ENCODE measurements at regions not wholly inside any gene's neighbourhood (a gene's known extent, or its start where the extent isn't known, plus 50 kb on each side); places are given as distances from the start of the nearest gene placed in this dataset.

- Histone ChIP-seq H3K4me3 (ENCODE audit: low read depth, low read length) (no peak overlapping the region), H3K36me3 (ENCODE audit: control insufficient read depth in 2 of 2, insufficient read depth in 1 of 2, low read length in 2 of 2) (no peaks in the 10 kb centered on the region), H3K27ac (ENCODE audit: extremely low read depth, low read depth, low read length) (no peak overlapping the region), H3K9me3 (ENCODE audit: control insufficient read depth, insufficient read depth, low read depth, low read length) (no peaks in the 10 kb centered on the region), H3K4me1 (ENCODE audit: control insufficient read depth, insufficient read depth, low read length) (no peaks in the 10 kb centered on the region)
- CTCF ChIA-PET: no interaction called here
- POLR2A ChIA-PET: no interaction called here
- TF ChIP-seq ZBTB8A (tag by site-specific recombination; IDR thresholded peaks at IDR 0.05) (no peak), ZNF530 (tag by site-specific recombination; IDR thresholded peaks at IDR 0.05; ENCODE audit: low read depth) (no peak), ZNF521 (tag by site-specific recombination; IDR thresholded peaks at IDR 0.05) (no peak), SP3 (tag by site-specific recombination; IDR thresholded peaks at IDR 0.05) (no peak), INSM2 (tag by site-specific recombination; IDR thresholded peaks at IDR 0.05) (no peak), ZNF19 (tag by site-specific recombination; IDR thresholded peaks at IDR 0.05; ENCODE audit: low read depth) (no peak), FEZF1 (tag by site-specific recombination; IDR thresholded peaks at IDR 0.05) (no peak), PRDM1 (tag by site-specific recombination; IDR thresholded peaks at IDR 0.05) (no peak), KLF1 (tag by site-specific recombination; IDR thresholded peaks at IDR 0.05) (no peak), ZFP3 (tag by site-specific recombination; IDR thresholded peaks at IDR 0.05; ENCODE audit: low read depth) (no peak)
Observed at GRCh38 chr16:35198223-35199199, 1739.1 kb downstream of the TP53TG3F start.

- no peaks in the 10 kb centered on the region for H3K4me1 ChIP-seq (ENCODE audit: control insufficient read depth, insufficient read depth, low read length)
- H3K27ac ChIP-seq (ENCODE audit: extremely low read depth, low read depth, low read length): no peak overlapping the region
- no peaks in the 10 kb centered on the region for H3K36me3 ChIP-seq (ENCODE audit: control insufficient read depth in 2 of 2, insufficient read depth in 1 of 2, low read length in 2 of 2)
- POLR2A ChIA-PET: no interaction called here
- TF ChIP-seq ZNF747 (tag by site-specific recombination; IDR thresholded peaks at IDR 0.05) (no peak), BCL6B (tag by site-specific recombination; IDR thresholded peaks at IDR 0.05) (no peak), FEZF1 (tag by site-specific recombination; IDR thresholded peaks at IDR 0.05) (no peak), ZNF202 (tag by site-specific recombination; IDR thresholded peaks at IDR 0.05; ENCODE audit: borderline replicate concordance) (no peak), OVOL3 (tag by site-specific recombination; IDR thresholded peaks at IDR 0.05) (no peak), BCL11B (tag by site-specific recombination; IDR thresholded peaks at IDR 0.05; ENCODE audit: low read depth) (no peak), ZNF433 (tag by site-specific recombination; IDR thresholded peaks at IDR 0.05; ENCODE audit: low read depth) (no peak), ZNF626 (tag by site-specific recombination; IDR thresholded peaks at IDR 0.05) (no peak), ZNF692 (tag by site-specific recombination; IDR thresholded peaks at IDR 0.05) (no peak), TRIM28 (IDR thresholded peaks at IDR 0.05; ENCODE audit: borderline replicate concordance, low read length) (no peak), ZNF791 (tag by site-specific recombination; IDR thresholded peaks at IDR 0.05) (no peak), ZNF184 (tag by site-specific recombination; IDR thresholded peaks at IDR 0.05) (no peak), ZNF175 (tag by site-specific recombination; IDR thresholded peaks at IDR 0.05) (no peak), REPIN1 (tag by site-specific recombination; IDR thresholded peaks at IDR 0.05; ENCODE audit: low read depth) (no peak)
- no peak overlapping the region for H3K4me3 ChIP-seq (ENCODE audit: low read depth, low read length)
- no peaks in the 10 kb centered on the region for H3K9me3 ChIP-seq (ENCODE audit: control insufficient read depth, insufficient read depth, low read depth, low read length)
- CTCF ChIA-PET: interaction anchor here (1.1 kb wide), 1 partner anchor 191 kb away, joined by 3 read pairs; no protein-coding TSS in a partner anchor
Observed at GRCh38 chr16:35200662-35201061, 1741.2 kb downstream of the TP53TG3F start.
